A549 (cell line): ENCODE measurements at regions not wholly inside any gene's neighbourhood (a gene's known extent, or its start where the extent isn't known, plus 50 kb on each side); places are given as distances from the start of the nearest gene placed in this dataset.

Experiments used
- CHD2 ChIP-seq: fragments of 150-350 bp; IDR thresholded peaks from 2 replicates; pipeline ENCODE4 v1.6.1; 2014; ENCODE audit warnings: low read length; ENCODE audit not compliant: partially characterized antibody
- CHD4 ChIP-seq: fragments of 200-600 bp; sonication (generic); IDR thresholded peaks from 2 replicates; pipeline ENCODE4 v1.6.1; 2016; ENCODE audit warnings: antibody characterized with exemption, mild to moderate bottlenecking, borderline replicate concordance
- HDAC2 ChIP-seq: fragments of 200-600 bp; sonication (generic); IDR thresholded peaks from 2 replicates; pipeline ENCODE4 v1.6.1; 2016
- JUN ChIP-seq, 2 experiments: fragments of >200 bp; sonication (Bioruptor Twin); formaldehyde crosslinking; IDR thresholded peaks; 2 replicates in 1 of 2; 3 replicates in 1 of 2; pipeline ENCODE4 v1.6.1; 2016 to 2017
- MAX ChIP-seq: IDR thresholded peaks from 2 replicates; pipeline ENCODE4 v1.6.1; 2012
- PHF8 ChIP-seq: fragments of 200-600 bp; sonication (generic); IDR thresholded peaks from 2 replicates; pipeline ENCODE4 v1.6.1; 2016; ENCODE audit warnings: low read depth, mild to moderate bottlenecking, antibody characterized with exemption, moderate library complexity, borderline replicate concordance
- POLR2A ChIP-seq: IDR thresholded peaks from 2 replicates; pipeline ENCODE4 v1.6.1; 2012; ENCODE audit warnings: mild to moderate bottlenecking, low read length
- RFX5 ChIP-seq: fragments of 450-650 bp; IDR thresholded peaks from 2 replicates; pipeline ENCODE4 v1.7.1; 2014; ENCODE audit warnings: antibody characterized with exemption, mild to moderate bottlenecking, moderate library complexity
- TF ChIP-seq, protein P1 (sequence below): fragments of >200 bp; sonication (Bioruptor Twin); formaldehyde crosslinking; IDR thresholded peaks from 3 replicates; pipeline ENCODE4 v1.5.1; 2016
- TF ChIP-seq, protein P2 (sequence below): fragments of 150-350 bp; IDR thresholded peaks from 2 replicates; pipeline ENCODE4 v1.6.1; 2014; ENCODE audit warnings: low read depth, mild to moderate bottlenecking, low read length

DNA sequence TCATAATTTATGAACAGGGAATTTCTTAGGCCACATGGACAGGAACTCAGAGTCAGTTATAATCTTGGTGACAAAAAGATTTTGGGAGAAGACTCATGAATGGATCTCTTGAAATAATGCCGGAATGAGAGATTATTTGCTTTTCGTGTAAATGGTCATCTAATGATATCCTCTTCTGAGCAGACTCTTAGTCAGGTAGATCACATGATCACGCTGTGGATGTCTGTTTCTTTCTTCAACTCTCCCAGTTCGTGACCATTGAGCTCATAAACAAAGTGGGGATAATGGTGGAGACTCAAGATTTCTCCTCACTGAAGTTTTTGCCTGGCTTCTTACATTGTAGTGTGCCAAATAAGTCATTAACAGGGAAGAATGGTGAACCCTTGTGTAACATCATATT lies 133.1 kb upstream of the CBLB start:
- TF ChIP-seq, protein P1, sequence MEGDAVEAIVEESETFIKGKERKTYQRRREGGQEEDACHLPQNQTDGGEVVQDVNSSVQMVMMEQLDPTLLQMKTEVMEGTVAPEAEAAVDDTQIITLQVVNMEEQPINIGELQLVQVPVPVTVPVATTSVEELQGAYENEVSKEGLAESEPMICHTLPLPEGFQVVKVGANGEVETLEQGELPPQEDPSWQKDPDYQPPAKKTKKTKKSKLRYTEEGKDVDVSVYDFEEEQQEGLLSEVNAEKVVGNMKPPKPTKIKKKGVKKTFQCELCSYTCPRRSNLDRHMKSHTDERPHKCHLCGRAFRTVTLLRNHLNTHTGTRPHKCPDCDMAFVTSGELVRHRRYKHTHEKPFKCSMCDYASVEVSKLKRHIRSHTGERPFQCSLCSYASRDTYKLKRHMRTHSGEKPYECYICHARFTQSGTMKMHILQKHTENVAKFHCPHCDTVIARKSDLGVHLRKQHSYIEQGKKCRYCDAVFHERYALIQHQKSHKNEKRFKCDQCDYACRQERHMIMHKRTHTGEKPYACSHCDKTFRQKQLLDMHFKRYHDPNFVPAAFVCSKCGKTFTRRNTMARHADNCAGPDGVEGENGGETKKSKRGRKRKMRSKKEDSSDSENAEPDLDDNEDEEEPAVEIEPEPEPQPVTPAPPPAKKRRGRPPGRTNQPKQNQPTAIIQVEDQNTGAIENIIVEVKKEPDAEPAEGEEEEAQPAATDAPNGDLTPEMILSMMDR: no peak
- no peak for TF ChIP-seq CHD2
- no peak for TF ChIP-seq JUN (IDR thresholded peaks at IDR 0.05)
- no peak for TF ChIP-seq HDAC2
- TF ChIP-seq PHF8: no peak
- no peak for TF ChIP-seq POLR2A
- no peak for TF ChIP-seq MAX
- TF ChIP-seq RFX5: no peak
- TF ChIP-seq CHD4: no peak
- TF ChIP-seq, protein P2, sequence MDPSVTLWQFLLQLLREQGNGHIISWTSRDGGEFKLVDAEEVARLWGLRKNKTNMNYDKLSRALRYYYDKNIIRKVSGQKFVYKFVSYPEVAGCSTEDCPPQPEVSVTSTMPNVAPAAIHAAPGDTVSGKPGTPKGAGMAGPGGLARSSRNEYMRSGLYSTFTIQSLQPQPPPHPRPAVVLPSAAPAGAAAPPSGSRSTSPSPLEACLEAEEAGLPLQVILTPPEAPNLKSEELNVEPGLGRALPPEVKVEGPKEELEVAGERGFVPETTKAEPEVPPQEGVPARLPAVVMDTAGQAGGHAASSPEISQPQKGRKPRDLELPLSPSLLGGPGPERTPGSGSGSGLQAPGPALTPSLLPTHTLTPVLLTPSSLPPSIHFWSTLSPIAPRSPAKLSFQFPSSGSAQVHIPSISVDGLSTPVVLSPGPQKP: no peak
